ENCODE measurements at regions not wholly inside any gene's neighbourhood (a gene's known extent, or its start where the extent isn't known, plus 50 kb on each side); places are given as distances from the start of the nearest gene placed in this dataset.

DNA sequence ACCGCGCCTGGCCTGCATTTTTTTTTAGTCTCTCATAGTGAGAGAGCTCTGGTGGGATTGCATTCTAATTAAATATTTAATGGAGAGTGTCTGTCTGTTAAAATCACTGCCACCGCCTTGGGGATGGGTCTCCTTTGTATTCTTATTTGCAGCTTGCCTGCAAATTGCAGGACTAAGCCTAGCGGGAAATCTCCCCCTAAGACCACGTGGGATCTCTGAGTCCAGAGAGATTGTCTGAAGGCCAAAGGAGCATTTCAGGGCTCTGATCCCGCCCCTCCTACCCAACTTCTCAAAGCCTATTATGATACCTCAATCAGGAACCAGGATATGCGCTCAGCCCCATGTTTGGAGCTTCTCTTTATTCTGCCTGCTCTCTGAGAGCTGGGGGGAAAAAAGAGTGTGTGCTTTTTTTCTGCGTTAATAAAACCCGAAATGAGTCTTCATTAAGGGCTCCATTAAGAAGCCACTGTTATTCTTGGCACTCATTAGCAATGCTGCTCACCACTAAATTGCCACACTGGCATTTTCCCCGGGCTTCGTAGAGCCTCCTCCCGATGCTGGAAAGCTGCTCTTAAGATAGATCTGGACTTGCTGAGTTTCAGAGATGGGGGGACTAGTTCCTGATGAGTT, 92.9 kb upstream of the THY1 start:
- Histone ChIP-seq H3K79me2 (ENCODE audit: insufficient read depth, low read length) (no peaks in the 10 kb centered on the region), H3K4me2 (ENCODE audit: low read length) (no peak overlapping the region), H4K20me1 (ENCODE audit: insufficient read depth, low read length) (no peaks in the 10 kb centered on the region), H3K9me3 (ENCODE audit: insufficient read depth, low read depth, low read length) (no peaks in the 10 kb centered on the region), H3K9ac (ENCODE audit: low read length) (no peak overlapping the region), H3K4me1 (ENCODE audit: insufficient read depth, low read length) (no peaks in the 10 kb centered on the region), H3K4me3 (ENCODE audit: insufficient read depth, low read depth, low read length) (no peak overlapping the region), H3K27me3 (ENCODE audit: insufficient read depth, low read length) (peaks cover 47% of the 10 kb centered on the region), H3K36me3 (ENCODE audit: insufficient read depth, low read length) (no peaks in the 10 kb centered on the region), H2AFZ (ENCODE audit: low read depth, low read length) (no peak overlapping the region), H3K27ac (ENCODE audit: low read depth, low read length) (no peak overlapping the region)
- H3K27ac Mint-ChIP-seq (ENCODE audit: unreplicated experiment): no peak overlapping the region
- no peaks in the 10 kb centered on the region for H3K9me3 Mint-ChIP-seq (ENCODE audit: unreplicated experiment)
- H3K27me3 Mint-ChIP-seq (ENCODE audit: low read depth, unreplicated experiment): peaks cover 66% of the 10 kb centered on the region
- DNase-seq (ENCODE audit: low read depth) (no peak), FAIRE-seq (no peak)
- no peak for TF ChIP-seq EZH2 (IDR thresholded peaks at IDR 0.05; ENCODE audit: insufficient read depth, low read length)
- TF ChIP-seq, protein P1, sequence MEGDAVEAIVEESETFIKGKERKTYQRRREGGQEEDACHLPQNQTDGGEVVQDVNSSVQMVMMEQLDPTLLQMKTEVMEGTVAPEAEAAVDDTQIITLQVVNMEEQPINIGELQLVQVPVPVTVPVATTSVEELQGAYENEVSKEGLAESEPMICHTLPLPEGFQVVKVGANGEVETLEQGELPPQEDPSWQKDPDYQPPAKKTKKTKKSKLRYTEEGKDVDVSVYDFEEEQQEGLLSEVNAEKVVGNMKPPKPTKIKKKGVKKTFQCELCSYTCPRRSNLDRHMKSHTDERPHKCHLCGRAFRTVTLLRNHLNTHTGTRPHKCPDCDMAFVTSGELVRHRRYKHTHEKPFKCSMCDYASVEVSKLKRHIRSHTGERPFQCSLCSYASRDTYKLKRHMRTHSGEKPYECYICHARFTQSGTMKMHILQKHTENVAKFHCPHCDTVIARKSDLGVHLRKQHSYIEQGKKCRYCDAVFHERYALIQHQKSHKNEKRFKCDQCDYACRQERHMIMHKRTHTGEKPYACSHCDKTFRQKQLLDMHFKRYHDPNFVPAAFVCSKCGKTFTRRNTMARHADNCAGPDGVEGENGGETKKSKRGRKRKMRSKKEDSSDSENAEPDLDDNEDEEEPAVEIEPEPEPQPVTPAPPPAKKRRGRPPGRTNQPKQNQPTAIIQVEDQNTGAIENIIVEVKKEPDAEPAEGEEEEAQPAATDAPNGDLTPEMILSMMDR (IDR thresholded peaks at IDR 0.05; ENCODE audit: insufficient read depth, low read depth, low read length): no peak
- H3K4me1 Mint-ChIP-seq (ENCODE audit: low read depth, unreplicated experiment): peaks cover 5% of the 10 kb centered on the region
- H3K36me3 Mint-ChIP-seq (ENCODE audit: low read depth, unreplicated experiment): peaks cover 2% of the 10 kb centered on the region
- no peak overlapping the region for H3K4me3 Mint-ChIP-seq (ENCODE audit: unreplicated experiment)

DNA sequence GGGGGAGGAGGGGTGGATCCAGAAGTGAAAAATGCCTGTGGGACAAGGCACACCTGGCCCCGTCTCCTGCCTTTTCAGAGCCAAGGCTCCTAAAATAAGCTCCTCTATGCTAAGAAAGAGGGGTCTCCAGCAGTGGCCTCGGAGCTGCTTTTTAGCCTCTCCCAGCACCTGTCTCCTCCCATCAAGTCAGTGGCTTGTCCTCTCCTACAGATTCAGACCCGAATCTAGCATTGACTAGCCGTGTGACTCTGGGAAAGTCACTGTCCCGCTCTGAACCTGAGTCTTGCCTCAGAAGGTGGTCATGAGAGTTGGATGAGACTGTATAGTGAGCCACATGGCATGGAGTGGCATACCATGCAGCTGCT, 90.8 kb upstream of the THY1 start:
- H3K4me1 ChIP-seq (ENCODE audit: insufficient read depth, low read length): peaks cover 8% of the 10 kb centered on the region
- H3K27ac ChIP-seq (ENCODE audit: low read depth, low read length): no peak overlapping the region
- H3K9me3 ChIP-seq (ENCODE audit: insufficient read depth, low read depth, low read length): peaks cover 2% of the 10 kb centered on the region
- no peak overlapping the region for H3K4me2 ChIP-seq (ENCODE audit: low read length)
- no peak for TF ChIP-seq EZH2 (IDR thresholded peaks at IDR 0.05; ENCODE audit: insufficient read depth, low read length)
- TF ChIP-seq, protein P1 (IDR thresholded peaks at IDR 0.05; ENCODE audit: insufficient read depth, low read depth, low read length): no peak
- no peak overlapping the region for H3K9ac ChIP-seq (ENCODE audit: low read length)
- H3K79me2 ChIP-seq (ENCODE audit: insufficient read depth, low read length): no peaks in the 10 kb centered on the region
- H3K27me3 ChIP-seq (ENCODE audit: insufficient read depth, low read length): peaks cover 47% of the 10 kb centered on the region
- no peak overlapping the region for H3K4me3 ChIP-seq (ENCODE audit: insufficient read depth, low read depth, low read length)
- Mint-ChIP-seq H3K27me3 (ENCODE audit: low read depth, unreplicated experiment) (peaks cover 60% of the 10 kb centered on the region), H3K9me3 (ENCODE audit: unreplicated experiment) (peaks cover 3% of the 10 kb centered on the region), H3K27ac (ENCODE audit: unreplicated experiment) (no peak overlapping the region), H3K36me3 (ENCODE audit: low read depth, unreplicated experiment) (peaks cover 2% of the 10 kb centered on the region), H3K4me1 (ENCODE audit: low read depth, unreplicated experiment) (peaks cover 8% of the 10 kb centered on the region), H3K4me3 (ENCODE audit: unreplicated experiment) (no peak overlapping the region)
- H2AFZ ChIP-seq (ENCODE audit: low read depth, low read length): no peak overlapping the region
- FAIRE-seq: no peak
- no peak for DNase-seq (ENCODE audit: low read depth)
- no peaks in the 10 kb centered on the region for H4K20me1 ChIP-seq (ENCODE audit: insufficient read depth, low read length)
- no peaks in the 10 kb centered on the region for H3K36me3 ChIP-seq (ENCODE audit: insufficient read depth, low read length)

DNA sequence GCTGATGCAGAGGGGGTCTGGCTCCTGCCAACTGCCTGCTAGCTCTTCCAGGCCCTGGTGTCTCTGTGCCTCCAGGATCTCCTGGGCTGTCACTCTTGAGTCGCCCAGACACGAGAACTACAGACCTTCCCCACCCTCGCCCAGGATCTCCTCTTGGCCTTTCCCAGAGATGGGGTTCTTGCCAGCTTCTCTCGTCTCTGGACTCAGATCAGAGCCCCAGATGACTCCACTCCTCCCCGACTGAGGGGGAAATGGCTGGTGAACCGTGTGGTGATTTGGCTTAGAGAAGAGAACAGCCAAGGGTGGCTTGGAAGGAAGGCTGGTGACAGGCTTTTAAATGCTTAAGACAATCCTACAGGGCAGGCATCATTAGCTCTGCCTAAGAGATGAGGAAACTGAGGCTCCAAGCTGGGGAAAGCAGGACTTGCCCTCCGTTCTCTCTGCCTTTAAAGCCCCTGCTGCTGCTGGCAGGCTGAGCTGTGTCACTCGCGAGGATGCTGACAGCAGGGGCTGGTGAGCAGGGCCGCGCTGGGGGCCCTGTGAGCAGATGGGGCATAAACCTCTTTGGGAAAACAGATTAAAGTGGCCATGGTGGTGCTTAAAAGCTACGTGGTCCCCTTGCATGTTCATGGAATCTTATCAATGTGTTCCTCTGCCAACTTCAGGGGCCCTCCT, 90.3 kb upstream of the THY1 start:
- peaks cover 3% of the 10 kb centered on the region for H3K9me3 Mint-ChIP-seq (ENCODE audit: unreplicated experiment)

More for the DNA sequence above, 90.3 kb upstream of the THY1 start:
- no peak for TF ChIP-seq EZH2 (IDR thresholded peaks at IDR 0.05; ENCODE audit: insufficient read depth, low read length)
- TF ChIP-seq, protein P1 (IDR thresholded peaks at IDR 0.05; ENCODE audit: insufficient read depth, low read depth, low read length): no peak
- no peak overlapping the region for H3K9ac ChIP-seq (ENCODE audit: low read length)
- Mint-ChIP-seq H3K4me1 (ENCODE audit: low read depth, unreplicated experiment) (peaks cover 8% of the 10 kb centered on the region), H3K27ac (ENCODE audit: unreplicated experiment) (no peak overlapping the region), H3K4me3 (ENCODE audit: unreplicated experiment) (no peak overlapping the region), H3K27me3 (ENCODE audit: low read depth, unreplicated experiment) (peaks cover 56% of the 10 kb centered on the region), H3K36me3 (ENCODE audit: low read depth, unreplicated experiment) (peaks cover 2% of the 10 kb centered on the region)
- H3K9me3 ChIP-seq (ENCODE audit: insufficient read depth, low read depth, low read length): peaks cover 2% of the 10 kb centered on the region
- H3K27ac ChIP-seq (ENCODE audit: low read depth, low read length): no peak overlapping the region
- H3K4me1 ChIP-seq (ENCODE audit: insufficient read depth, low read length): peaks cover 8% of the 10 kb centered on the region
- DNase-seq (ENCODE audit: low read depth) (no peak), FAIRE-seq (no peak)
- H3K36me3 ChIP-seq (ENCODE audit: insufficient read depth, low read length): no peaks in the 10 kb centered on the region
- H3K4me3 ChIP-seq (ENCODE audit: insufficient read depth, low read depth, low read length): no peak overlapping the region
- H3K4me2 ChIP-seq (ENCODE audit: low read length): no peak overlapping the region
- H2AFZ ChIP-seq (ENCODE audit: low read depth, low read length): no peak overlapping the region
- H3K79me2 ChIP-seq (ENCODE audit: insufficient read depth, low read length): no peaks in the 10 kb centered on the region
- H4K20me1 ChIP-seq (ENCODE audit: insufficient read depth, low read length): no peaks in the 10 kb centered on the region
- H3K27me3 ChIP-seq (ENCODE audit: insufficient read depth, low read length): peaks cover 47% of the 10 kb centered on the region
